K562 (cell line): ENCODE measurements at regions not wholly inside any gene's neighbourhood (a gene's known extent, or its start where the extent isn't known, plus 50 kb on each side); places are given as distances from the start of the nearest gene placed in this dataset.

Experiments used
- ATAC-seq: fragments of 200-7000 bp; cut with Tn5 transposase; 3 replicates; pipeline ENCODE4 v1.9.1; 2020; ENCODE audit warnings: moderate library complexity
- BruUV-seq: library from RNA; stranded (reverse); fragments of 400-500 nt; replicated peaks from 2 replicates; lab custom pipeline; 2021; lab: Mats Ljungman, UMichigan
- CTCF ChIA-PET: fragments of 300-600 bp; formaldehyde crosslinking; extraction: SDS; loops from one replicate; lab custom pipeline; 2021; ENCODE audit warnings: low intra/inter-chr PET ratio; lab: Yijun Ruan, JAX
- POLR2A ChIA-PET: fragments of 300-600, 350-650 bp; sonication (Branson Sonifier 250); formaldehyde crosslinking; extraction: SDS; loops from one replicate; lab custom pipeline; 2021; ENCODE audit warnings: antibody characterized with exemption, inconsistent platforms; lab: Yijun Ruan, JAX
- DNase-seq, 4 experiments: peaks; one replicate each; pipeline versions ENCODE4 v3.0.0 to v3.0.0-alpha.2; 2011 to 2018; ENCODE audit warnings: low spot score in 3 of 4, mixed read lengths in 3 of 4; ENCODE audit errors: extremely low read depth in 1 of 4
- FAIRE-seq: peaks from 2 replicates; lab custom pipeline; 2011; peaks lifted over from hg19 to GRCh38; lab: Jason Lieb, UNC
- H2AFZ ChIP-seq: 2 replicates; pipeline ENCODE4 v1.6.0; 2011; ENCODE audit warnings: low read depth, low read length, control low read depth, inconsistent platforms
- H3K27ac ChIP-seq: fragments of 200-600 bp; 3 replicates; pipeline ENCODE4 v1.8.0; 2011; ENCODE audit warnings: low read depth, mild to moderate bottlenecking, control low read depth, inconsistent platforms, low read length, moderate library complexity, mixed read lengths; ENCODE audit errors: extremely low read depth
- H3K27me3 ChIP-seq, 2 experiments: fragments of 300-600 bp in 1 of 2; 2 replicates in 1 of 2; 3 replicates in 1 of 2; pipeline versions ENCODE4 v1.6.0 to v1.8.0; 2011; ENCODE audit warnings: inconsistent platforms in 2 of 2, low read length in 2 of 2, mild to moderate bottlenecking in 1 of 2, mixed read lengths in 1 of 2, moderate library complexity in 1 of 2; ENCODE audit not compliant: control insufficient read depth in 2 of 2, insufficient read depth in 2 of 2
- H3K36me3 ChIP-seq: fragments of 300-600 bp; 3 replicates; pipeline ENCODE4 v1.8.0; 2011; ENCODE audit warnings: mild to moderate bottlenecking, low read length, inconsistent platforms; ENCODE audit not compliant: control insufficient read depth, insufficient read depth
- H3K4me1 ChIP-seq, 2 experiments: fragments of 200-600 bp in 1 of 2; replicated peaks in 1 of 2; 2 replicates in 1 of 2; 3 replicates in 1 of 2; pipeline versions ENCODE4 v1.5.1 to v1.8.0; 2011; ENCODE audit warnings: inconsistent platforms in 2 of 2, low read length in 2 of 2, mild to moderate bottlenecking in 1 of 2, mixed read lengths in 1 of 2, moderate library complexity in 1 of 2; ENCODE audit not compliant: control insufficient read depth in 2 of 2, insufficient read depth in 2 of 2
- H3K4me2 ChIP-seq: 2 replicates; pipeline ENCODE4 v1.6.1; 2011; ENCODE audit warnings: low read length, control low read depth, inconsistent platforms, mixed read lengths; ENCODE audit not compliant: insufficient read depth
- H3K4me3 ChIP-seq: fragments of 200-600 bp; sonication (generic), shearing (Covaris generic); 2 replicates; pipeline ENCODE4 v1.5.1; 2016; ENCODE audit warnings: control low read depth, inconsistent platforms
- H3K79me2 ChIP-seq: fragments of 200-600 bp; 3 replicates; pipeline ENCODE4 v1.8.0; 2011; ENCODE audit warnings: low read length, inconsistent platforms; ENCODE audit not compliant: control insufficient read depth, insufficient read depth
- H3K9ac ChIP-seq, 2 experiments: 2 replicates each; pipeline versions ENCODE4 v1.6.0 to v1.6.1; 2011; ENCODE audit warnings: low read depth in 2 of 2, low read length in 2 of 2, control low read depth in 1 of 2, inconsistent platforms in 1 of 2, mild to moderate bottlenecking in 1 of 2, mixed read lengths in 1 of 2; ENCODE audit not compliant: insufficient read depth in 1 of 2
- H3K9me1 ChIP-seq: one replicate; pipeline ENCODE4 v1.6.0; 2011; ENCODE audit warnings: inconsistent platforms, mild to moderate bottlenecking, low read length, moderate library complexity; ENCODE audit not compliant: control insufficient read depth, insufficient read depth
- H3K9me3 ChIP-seq: replicated peaks from 2 replicates; pipeline ENCODE4 v1.5.1; 2011; ENCODE audit warnings: low read depth, low read length, inconsistent platforms; ENCODE audit not compliant: control insufficient read depth, insufficient read depth
- H4K20me1 ChIP-seq: replicated peaks from 2 replicates; pipeline ENCODE4 v1.6.1; 2011; ENCODE audit warnings: low read length, inconsistent platforms, mixed read lengths; ENCODE audit not compliant: control insufficient read depth, insufficient read depth
- ATF6 ChIP-seq: sonication (generic); formaldehyde crosslinking; IDR thresholded peaks from 2 replicates; pipeline ENCODE4 v1.4.0; 2020; ENCODE audit warnings: mild to moderate bottlenecking, missing genetic modification reagents
- MIER1 ChIP-seq: fragments of 450-650 bp; IDR thresholded peaks from 2 replicates; pipeline ENCODE4 v1.6.1; 2016; ENCODE audit warnings: antibody characterized with exemption, mild to moderate bottlenecking, low read depth
- SAP30 ChIP-seq: fragments of 200-600 bp; sonication (generic); IDR thresholded peaks from 2 replicates; pipeline ENCODE4 v1.6.1; 2012; ENCODE audit warnings: borderline replicate concordance, low read depth, mild to moderate bottlenecking, moderate library complexity, low read length, control low read depth, inconsistent platforms; ENCODE audit not compliant: insufficient read depth, poor library complexity, severe bottlenecking
- SP2 ChIP-seq: IDR thresholded peaks from 2 replicates; pipeline ENCODE4 v1.6.1; 2011; ENCODE audit warnings: mild to moderate bottlenecking, low read depth, low read length, moderate library complexity; ENCODE audit not compliant: poor library complexity, severe bottlenecking; ENCODE audit errors: extremely low read depth
- YBX1 ChIP-seq: fragments of 450-650 bp; IDR thresholded peaks from 2 replicates; pipeline ENCODE4 v1.7.1; 2016; ENCODE audit warnings: mild to moderate bottlenecking
- ZNF717 ChIP-seq: fragments of 250-450 bp; sonication (Bioruptor Pico); IDR thresholded peaks from 2 replicates; pipeline ENCODE4 v1.5.0; 2021
- WGBS: fragments of 100-300 bp; shearing (Covaris generic); methylation state at CpG from one replicate; pipeline ENCODE4 v1.1.6; 2016; ENCODE audit warnings: low coverage, mixed read lengths; ENCODE audit not compliant: insufficient coverage; ENCODE audit errors: missing lambda C conversion rate; 5-methylcytosine and 5-hydroxymethylcytosine counted together
- in situ Hi-C: fragments of 300-500 bp; cut with MboI; formaldehyde crosslinking; loops from 4 replicates; pipeline ENCODE4 v1.15.0; 2018; ENCODE audit warnings: inconsistent platforms, mixed read lengths
- intact Hi-C: fragments of 100-400 bp; cut with micrococcal nuclease; formaldehyde crosslinking; loops from 2 replicates; pipeline ENCODE4 v1.14.2; 2022
- TF ChIP-seq, protein P1 (sequence below), 2 experiments: fragments of 450-650 bp; IDR thresholded peaks; 2 replicates each; pipeline ENCODE4 v1.6.1; 2018; ENCODE audit warnings: mild to moderate bottlenecking in 2 of 2, low read depth in 1 of 2; ENCODE audit not compliant: partially characterized antibody in 2 of 2

DNA sequence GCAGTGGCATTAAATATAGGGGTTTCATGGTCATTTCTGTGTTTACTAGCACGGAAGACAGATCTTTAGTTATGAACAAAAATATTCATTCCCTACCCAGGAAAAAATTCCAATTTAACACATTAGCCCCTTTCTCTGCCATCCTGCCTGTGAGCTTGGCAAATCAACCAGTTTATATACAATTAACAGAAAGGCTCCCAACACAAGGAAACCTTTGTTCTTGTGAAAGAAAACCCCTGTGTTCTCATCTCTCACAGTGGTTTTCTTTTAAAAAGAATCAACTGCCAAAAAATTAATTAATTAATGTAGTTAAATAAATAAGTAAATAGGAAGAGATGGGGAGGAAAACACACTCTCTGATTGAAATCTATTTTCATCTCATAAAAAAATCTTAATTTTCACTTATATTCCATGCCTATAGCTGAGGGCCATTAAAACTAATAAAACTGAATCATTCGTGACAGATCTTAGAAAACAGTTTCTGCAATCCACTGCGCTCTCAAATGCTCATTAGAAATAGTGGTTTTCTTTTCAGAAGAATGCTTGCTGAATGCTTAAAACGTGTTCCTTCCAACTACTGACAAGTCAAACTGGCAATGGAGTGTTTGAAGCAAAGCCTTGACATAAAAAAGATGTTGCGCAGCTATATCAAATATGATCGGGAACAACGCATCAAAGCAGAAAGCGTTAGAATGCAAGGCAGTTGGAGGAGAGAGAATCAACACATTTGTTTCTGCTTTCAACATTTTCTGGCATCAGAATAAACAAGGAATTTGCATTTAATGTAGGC is 387.7 kb downstream of the TLR4 start:
- 2% methylated on average over 8 of the region's 8 CpGs for whole genome bisulfite sequencing
- DNase-seq (no peak), FAIRE-seq (no peak), ATAC-seq (no peak)
- Histone ChIP-seq H3K27me3 (no peaks in the 10 kb centered on the region), H3K4me1 (no peaks in the 10 kb centered on the region), H3K9me3 (no peaks in the 10 kb centered on the region), H3K4me3 (no peak overlapping the region), H3K27ac (no peak overlapping the region), H3K36me3 (no peaks in the 10 kb centered on the region), H3K9me1 (no peaks in the 10 kb centered on the region), H3K79me2 (no peaks in the 10 kb centered on the region), H2AFZ (no peak overlapping the region), H3K4me2 (no peak overlapping the region), H3K9ac (no peak overlapping the region), H4K20me1 (no peaks in the 10 kb centered on the region)
- in situ Hi-C loops (no loop called here), intact Hi-C loops (no loop called here)
- CTCF ChIA-PET: no interaction called here
- no TSS peak for BruUV-seq
- TF ChIP-seq SAP30 (no peak), ZNF717 (no peak), SP2 (no peak), MIER1 (no peak), ATF6 (CRISPR knock-in tag) (no peak), YBX1 (no peak)
- TF ChIP-seq, protein P1, sequence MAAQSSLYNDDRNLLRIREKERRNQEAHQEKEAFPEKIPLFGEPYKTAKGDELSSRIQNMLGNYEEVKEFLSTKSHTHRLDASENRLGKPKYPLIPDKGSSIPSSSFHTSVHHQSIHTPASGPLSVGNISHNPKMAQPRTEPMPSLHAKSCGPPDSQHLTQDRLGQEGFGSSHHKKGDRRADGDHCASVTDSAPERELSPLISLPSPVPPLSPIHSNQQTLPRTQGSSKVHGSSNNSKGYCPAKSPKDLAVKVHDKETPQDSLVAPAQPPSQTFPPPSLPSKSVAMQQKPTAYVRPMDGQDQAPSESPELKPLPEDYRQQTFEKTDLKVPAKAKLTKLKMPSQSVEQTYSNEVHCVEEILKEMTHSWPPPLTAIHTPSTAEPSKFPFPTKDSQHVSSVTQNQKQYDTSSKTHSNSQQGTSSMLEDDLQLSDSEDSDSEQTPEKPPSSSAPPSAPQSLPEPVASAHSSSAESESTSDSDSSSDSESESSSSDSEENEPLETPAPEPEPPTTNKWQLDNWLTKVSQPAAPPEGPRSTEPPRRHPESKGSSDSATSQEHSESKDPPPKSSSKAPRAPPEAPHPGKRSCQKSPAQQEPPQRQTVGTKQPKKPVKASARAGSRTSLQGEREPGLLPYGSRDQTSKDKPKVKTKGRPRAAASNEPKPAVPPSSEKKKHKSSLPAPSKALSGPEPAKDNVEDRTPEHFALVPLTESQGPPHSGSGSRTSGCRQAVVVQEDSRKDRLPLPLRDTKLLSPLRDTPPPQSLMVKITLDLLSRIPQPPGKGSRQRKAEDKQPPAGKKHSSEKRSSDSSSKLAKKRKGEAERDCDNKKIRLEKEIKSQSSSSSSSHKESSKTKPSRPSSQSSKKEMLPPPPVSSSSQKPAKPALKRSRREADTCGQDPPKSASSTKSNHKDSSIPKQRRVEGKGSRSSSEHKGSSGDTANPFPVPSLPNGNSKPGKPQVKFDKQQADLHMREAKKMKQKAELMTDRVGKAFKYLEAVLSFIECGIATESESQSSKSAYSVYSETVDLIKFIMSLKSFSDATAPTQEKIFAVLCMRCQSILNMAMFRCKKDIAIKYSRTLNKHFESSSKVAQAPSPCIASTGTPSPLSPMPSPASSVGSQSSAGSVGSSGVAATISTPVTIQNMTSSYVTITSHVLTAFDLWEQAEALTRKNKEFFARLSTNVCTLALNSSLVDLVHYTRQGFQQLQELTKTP (IDR thresholded peaks at IDR 0.05; ENCODE audit: low read depth in 1 of 2, partially characterized antibody in 2 of 2): no peak
- POLR2A ChIA-PET: no interaction called here
